Right ventricle myocardium inferior (tissue), 1 donor: ENCODE measurements at regions not wholly inside any gene's neighbourhood (a gene's known extent, or its start where the extent isn't known, plus 50 kb on each side); places are given as distances from the start of the nearest gene placed in this dataset.

Experiments
- ATAC-seq: fragments of 200-7000 bp; cut with Tn5 transposase; one replicate; pipeline ENCODE4 v1.9.1; 2020; ENCODE audit warnings: mild to moderate bottlenecking, moderate library complexity
- DNase-seq: peaks from one replicate; pipeline ENCODE4 v3.0.0; 2021; ENCODE audit errors: missing footprints
- intact Hi-C: fragments of 100-400 bp; cut with DNase I; formaldehyde crosslinking; loops from one replicate; pipeline ENCODE4 v1.11.0; 2022
- donor health status: DM: no; HTN: yes; CAD: no; lungs with severe emphysema.

DNA sequence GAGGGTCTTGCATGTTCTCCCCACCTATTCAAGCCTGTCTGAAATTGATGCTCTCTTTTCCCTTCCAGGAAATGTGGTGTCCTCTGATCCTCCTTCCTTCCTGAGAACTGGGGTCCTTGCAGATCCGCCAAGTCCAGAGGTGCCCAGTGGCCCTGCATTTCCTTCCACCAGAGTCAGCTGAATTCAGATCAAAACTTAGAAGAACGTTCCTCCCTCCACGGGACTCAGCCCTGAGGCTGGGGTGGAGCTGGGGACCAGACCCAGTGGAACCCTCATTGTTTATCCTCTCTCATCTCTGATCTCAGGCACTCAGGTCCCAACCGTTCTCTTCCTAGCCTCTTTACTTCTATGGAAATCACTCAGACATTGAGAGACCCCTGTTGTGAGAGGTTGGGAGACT lies 477.3 kb downstream of the TSHZ3 start:
- DNase-seq, result no peak
- intact Hi-C loops, result no loop called here
- ATAC-seq, result no peak

DNA sequence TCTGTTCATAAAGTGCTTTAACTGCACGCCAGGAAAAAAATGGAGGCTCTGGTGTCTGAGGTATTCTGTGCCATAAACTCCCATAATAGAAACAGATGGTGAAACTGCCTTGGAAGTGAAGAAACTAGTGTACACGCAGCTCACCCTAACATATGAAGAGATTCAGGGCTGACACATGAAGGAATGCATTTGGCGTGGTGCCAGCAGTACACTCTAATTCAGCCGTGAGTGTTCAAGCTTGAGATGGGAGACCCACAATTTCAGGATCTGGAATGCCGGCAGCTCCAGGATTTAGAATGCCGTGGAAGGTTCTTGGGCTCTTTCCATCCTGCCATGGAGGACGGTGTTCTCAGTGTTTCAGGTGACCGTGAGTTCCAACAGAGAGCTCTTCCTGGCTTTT lies 478.4 kb downstream of the TSHZ3 start:
- ATAC-seq (no peak), DNase-seq (no peak)
- intact Hi-C loops, result no loop called here

DNA sequence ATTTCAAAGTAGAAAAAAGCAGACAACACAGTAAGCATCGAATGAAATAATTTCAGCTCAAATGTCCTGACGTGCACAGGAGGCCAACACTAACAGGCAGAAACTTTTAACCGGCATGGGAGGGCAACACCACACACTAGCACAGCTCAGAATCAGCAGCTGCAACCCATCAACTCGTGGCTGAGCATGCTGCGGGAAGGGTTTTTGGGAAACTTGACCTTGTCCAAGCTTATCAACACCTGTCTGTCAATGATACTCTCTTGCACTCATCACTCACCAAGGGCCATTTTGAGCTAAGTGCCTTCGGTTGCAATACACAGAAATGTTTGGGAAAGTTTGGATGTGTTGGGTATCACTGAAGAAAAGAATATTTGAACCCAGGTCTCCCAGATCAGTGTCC lies 483.7 kb downstream of the TSHZ3 start:
- DNase-seq (no peak), ATAC-seq (no peak)
- intact Hi-C loops, result no loop called here

DNA sequence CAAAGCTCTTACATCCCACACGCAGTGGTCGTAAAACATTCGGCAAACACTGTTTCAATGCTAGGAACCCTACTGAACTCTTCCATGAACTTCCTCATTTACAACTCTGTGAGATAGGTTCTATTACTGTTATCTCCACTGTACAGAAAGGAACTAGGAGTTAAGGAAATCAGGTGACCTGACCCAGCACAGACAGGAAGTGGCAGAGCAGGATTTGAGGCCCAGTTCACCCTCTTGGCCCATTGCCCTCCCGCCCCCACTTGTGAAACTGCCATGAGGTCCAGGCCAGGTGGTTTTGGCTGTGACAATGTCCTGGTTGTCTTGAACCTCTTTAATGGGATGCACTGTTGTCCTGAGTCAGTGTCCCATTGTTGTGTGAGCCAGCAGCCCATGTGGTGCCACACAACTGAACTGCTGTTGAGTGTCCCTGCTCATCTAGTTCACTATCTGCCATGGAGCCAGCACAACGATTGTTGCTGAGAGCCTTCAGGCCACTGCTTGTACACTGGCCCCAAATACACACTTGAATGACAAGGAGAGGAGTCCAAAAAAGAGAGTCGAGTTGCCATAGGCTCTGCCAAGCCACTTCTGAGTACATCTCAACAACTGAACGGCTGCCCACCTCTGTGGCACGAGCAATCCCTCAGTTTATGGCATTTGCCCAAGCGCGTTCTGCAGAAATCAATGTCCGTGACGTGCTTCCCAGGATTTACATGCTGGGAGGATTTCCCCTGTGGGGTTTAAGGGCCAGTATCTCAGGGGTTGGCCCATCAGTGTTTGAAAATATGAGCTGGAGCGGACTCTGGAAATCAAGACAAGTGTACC lies 484.6 kb downstream of the TSHZ3 start:
- ATAC-seq, result no peak
- DNase-seq, result no peak
- intact Hi-C loops, result no loop called here

DNA sequence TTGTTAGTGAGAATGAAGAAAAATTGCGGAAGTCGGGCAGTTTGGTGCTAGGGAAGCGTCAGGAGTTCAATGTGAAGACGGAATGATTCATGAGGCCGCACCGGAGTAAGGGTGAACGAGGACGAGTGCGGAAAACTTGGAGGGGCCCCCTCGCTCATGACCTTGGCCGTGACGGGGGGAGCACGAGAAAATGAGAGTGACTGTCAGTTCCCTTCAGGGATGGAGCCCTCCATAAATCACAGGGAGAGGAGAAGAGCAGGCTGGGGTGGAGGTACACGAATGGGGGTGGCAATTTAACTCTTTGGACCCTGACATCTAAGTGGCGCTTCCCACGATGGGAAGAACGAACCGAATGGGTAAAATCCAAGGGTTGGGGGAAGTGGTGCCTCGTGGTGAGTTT lies 486.4 kb downstream of the TSHZ3 start:
- ATAC-seq, result no peak
- intact Hi-C loops, result no loop called here
- DNase-seq, result no peak

DNA sequence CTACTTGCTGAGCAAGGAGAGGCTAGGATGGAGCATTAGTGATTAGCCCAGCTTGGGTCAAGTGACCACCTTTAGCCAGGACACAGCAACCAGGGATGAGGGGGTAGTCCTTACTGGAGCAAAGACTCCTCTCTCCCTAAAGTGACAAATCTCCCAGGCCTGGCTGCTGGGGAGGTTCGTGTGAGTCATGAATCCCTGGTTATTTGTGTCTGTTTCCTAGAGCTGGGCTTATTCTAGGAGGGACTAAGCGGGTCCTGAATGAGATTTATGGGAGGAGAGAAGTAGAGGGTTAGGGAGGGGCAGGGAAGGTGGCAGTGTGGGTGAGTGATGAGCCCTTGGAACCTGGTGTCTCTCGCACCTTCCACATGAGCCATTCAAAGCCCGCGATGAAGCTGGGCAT lies 487.3 kb downstream of the TSHZ3 start:
- DNase-seq, result no peak
- intact Hi-C loops, result no loop called here
- no peak for ATAC-seq

DNA sequence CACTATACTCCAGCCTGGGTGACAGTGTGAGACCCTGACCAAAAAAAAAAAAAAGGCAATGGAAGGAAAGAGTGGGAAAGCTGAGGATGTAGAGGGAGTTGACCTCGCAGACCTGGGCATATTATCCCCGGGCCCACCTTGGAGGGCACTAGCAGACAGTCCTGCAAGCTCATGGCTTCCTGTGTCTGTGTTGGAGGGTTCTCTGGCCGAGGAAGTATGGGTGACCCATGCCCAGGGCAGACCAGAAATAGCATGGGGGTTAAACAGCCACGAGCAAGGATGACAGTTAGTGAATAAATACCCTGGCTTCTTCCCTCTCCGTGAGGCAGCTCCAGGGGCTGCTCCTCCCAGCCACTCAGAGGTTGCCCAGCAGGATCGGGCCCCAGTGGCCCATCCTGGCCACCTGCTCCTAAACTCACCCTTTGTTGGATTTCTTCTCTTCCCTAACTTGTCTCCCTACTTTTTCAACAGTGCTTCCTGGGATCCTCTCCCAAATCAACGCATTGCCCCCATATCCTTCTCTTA lies 485.8 kb downstream of the ZNF536 start:
- DNase-seq (no peak), ATAC-seq (no peak)
- intact Hi-C loops, result no loop called here

DNA sequence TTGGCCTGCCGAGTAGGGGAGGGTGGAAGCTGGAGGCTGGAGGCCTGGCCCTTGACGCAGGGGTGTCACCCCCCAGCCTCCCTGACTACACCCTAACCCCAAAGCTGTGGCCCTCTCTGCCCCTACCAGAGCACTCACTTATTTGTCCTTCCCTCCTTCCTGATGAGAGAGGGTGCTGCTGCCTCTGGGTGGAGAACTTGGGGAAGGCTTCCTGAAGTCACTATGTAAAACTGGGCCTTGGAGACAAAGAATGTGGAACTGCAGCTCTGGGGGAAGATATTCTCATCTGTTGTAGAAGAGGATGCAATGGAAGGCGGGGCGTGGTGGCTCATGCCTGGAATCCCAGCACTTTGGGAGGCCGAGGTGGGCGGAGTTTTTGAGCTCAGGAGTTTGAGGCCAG lies 485.2 kb downstream of the ZNF536 start:
- ATAC-seq, result no peak
- no peak for DNase-seq
- intact Hi-C loops, result no loop called here

DNA sequence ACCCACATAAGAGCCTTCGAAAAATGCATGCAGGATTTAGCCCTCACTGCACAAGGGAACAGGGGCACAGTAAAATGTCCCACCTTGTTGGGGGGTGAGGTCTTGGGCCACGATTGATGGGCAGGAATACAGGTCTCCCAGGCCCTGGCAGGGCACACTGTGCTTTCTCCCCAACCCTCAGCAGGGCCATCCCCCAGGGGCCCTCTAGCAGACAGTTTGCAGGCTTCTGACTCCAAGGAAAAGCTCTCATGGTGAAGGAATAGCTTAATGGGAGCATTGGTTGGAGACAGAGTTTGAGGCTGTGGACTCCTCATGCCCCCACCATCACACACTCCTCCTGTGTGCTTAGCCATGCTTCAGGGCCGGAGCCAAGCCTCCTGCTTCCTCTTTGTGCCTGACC lies 484.6 kb downstream of the ZNF536 start:
- ATAC-seq, result no peak
- intact Hi-C loops, result no loop called here
- no peak for DNase-seq

DNA sequence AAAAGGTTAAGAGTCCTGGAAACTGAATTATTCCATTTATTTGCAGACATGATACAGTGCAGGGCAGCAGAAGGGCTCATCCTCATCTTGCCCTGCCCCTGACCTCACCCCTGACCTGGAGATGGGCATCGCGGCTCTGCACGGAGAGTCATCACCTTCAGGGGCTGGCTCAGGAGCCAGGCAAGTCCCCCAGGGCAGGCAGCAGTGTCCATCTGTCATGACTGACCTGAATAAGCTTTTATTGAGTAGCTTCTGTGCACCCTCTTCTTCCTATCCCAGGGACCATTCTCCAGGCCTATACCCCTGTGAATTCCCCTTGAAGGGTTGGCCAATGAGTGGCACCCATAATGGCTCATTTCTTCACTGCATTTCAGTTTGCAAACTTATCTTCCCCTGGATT lies 484.2 kb downstream of the ZNF536 start:
- ATAC-seq (no peak), DNase-seq (no peak)
- intact Hi-C loops, result no loop called here

DNA sequence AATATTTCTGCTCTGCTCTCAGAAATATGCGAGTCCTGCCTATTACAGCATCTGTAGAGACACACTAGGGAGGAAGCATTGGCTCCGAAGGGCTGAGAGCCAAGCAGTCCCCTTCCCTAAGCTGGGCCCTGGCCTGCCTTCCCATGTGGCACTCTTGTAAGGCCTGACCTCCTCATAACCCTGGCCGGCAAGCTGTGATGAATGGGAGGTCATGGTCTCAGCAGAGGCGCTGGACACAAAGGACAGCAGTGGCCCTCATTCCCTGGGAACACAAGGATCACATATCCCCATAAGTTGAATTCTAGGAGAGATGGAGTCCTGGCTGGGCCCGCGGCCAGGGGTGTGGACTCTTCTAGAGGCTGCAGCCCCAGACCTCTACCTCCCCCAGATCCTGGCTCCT lies 483.3 kb downstream of the ZNF536 start:
- DNase-seq (no peak), ATAC-seq (no peak)
- intact Hi-C loops, result no loop called here

DNA sequence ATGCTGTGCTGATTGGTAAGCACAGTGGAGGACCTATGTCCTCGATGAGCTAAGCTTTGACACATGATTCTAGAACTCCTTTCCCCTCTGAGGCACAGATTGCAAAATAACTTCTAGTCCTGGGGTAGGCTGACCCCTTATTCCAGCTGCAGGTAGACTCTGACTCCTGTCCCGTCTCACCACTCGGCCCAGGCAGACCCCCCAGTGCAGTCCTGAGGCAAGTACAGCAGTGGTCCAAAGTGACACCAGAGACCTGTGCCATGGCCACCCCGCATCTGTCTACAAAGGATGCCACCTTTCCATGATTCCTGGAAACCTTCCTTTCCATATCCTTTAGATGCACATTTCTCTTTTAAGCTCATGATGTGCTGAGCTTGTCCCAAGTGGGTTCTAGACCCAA lies 482.5 kb downstream of the ZNF536 start:
- DNase-seq (no peak), ATAC-seq (no peak)
- intact Hi-C loops, result no loop called here

DNA sequence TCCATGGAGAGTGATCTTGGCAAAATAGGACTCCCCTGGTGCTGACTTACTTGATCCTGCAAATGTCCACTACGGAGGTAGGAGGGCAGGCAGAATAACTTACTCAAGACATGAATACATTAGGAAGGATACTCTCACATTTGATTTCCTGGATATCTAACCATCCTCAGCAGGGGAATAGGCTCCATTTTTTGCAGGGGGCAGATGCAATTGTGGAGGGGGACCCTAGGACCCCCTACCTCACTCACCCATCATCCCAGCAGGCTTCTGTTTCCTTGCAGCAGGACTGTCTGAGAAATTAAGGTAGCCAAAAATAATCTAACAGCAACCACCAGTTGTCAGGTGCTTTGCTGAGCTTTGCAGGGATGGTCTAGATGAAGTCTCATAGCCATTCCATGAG lies 482.0 kb downstream of the ZNF536 start:
- ATAC-seq (no peak), DNase-seq (no peak)
- intact Hi-C loops, result no loop called here

DNA sequence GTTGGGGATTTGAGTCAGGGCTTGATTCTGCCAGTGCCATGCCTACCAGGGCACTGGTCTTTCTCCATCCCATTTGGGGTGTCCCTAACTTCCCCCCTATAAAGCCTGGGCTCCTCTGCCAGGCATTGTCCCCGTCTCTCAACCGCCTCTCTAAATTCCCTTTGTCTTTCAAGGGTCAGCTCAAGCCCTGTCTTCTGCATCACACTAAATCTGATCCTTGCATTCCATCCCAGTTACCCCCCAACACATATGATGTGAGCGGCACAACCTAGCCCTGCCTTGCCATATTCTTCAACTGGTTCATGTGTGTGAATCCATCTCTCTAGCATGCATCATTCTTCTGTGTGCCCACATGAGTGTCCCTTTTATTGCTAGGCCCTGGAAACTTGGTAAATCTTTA lies 480.9 kb downstream of the ZNF536 start:
- DNase-seq (no peak), ATAC-seq (no peak)
- intact Hi-C loops, result no loop called here

DNA sequence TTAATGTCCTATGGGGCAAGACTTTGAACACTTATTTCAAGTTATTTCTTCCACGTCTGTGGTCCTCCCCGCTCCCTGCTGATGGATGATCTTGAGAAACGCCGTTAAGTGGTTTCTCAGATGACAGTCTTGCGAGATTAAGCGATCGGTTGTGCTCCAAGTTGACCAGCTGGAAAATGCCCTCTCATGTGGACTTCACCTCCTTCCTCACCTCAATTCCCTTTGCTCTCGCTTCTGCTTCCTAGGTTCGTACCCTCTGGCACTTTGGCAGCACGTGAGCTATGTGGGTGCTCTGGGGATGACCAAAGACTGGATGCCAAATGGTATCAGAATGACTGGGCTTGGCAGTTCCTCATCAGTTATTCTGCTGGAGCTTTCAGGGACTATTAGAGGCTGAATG lies 480.0 kb downstream of the ZNF536 start:
- intact Hi-C loops, result no loop called here
- ATAC-seq, result no peak

DNA sequence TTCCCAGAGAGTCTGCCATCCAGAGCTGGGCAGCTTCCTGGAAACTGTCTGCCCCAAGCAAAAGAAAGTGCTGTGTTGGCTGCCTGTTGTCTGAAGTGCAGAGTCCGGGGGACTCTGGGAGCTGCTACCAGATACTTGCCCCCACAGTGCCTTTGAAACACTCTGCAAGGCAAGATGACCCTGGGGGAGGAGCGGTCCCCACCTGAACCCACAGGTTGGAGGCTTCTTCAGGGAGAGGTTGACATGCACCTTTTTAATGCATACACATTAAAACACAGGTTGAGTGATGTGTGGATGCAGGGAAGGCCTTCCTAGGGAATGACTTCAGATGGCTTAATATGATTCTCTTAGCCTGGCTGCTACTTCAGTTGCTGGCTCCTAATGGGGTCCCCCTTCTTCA lies 479.5 kb downstream of the ZNF536 start:
- DNase-seq (no peak), ATAC-seq (no peak)
- intact Hi-C loops, result no loop called here

More for the DNA sequence above, 480.0 kb downstream of the ZNF536 start:
- no peak for DNase-seq

DNA sequence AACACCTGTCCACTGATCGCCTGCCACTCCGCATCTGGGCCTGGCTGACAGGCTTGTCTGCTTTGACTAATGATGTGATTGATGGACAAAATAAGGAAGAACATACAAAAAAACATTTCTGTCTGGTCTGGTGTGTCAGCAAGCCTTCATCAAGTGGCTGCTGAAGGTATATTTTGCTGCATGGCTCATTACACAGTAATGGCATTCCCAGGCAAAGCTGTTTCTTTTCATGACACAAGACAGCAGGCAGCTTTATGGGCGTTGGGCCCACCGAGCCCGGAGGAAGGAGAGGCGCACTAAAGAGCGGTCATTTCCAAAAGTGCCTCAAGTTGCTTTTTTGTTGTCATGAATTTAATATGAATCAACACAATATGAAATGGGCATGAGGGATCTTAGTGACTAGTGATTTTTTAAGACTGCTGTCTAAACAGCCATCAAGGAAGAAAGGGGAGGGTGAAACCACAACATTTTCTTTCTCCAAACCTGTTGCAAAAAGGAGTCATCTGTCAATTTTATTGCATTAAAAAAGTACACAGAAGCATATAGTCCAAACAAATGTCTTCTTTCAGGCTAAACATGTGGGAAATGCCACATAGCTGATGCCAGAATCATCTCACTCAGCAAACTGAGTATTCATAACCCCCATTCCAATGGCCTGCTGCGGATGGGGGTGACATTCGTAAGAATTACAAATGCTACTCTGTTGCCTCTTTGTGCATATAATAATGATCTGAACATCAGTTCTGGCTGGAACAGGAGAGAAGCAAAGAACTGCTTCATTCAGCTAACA lies 476.6 kb downstream of the ZNF536 start:
- intact Hi-C loops, result no loop called here

DNA sequence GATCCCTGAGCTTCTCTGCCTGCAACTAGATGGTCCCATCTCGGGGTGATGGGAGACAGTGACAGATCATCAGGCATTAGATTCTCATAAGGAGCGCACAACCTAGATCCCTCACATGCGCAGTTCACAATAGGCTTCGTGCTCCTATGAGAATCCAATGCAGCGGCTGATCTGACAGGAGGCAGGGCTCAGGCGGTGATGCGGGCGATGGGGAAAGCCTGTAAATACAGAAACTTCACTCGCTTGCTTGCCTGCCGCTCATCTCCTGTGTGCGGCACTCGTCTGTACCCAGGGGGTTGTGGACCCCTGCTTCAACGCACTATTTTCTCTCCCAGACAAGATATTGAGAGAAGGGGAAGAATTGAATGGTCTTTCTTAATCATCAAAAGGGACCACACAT lies 473.9 kb downstream of the ZNF536 start:
- no peak for DNase-seq
- no peak for ATAC-seq
- intact Hi-C loops, result no loop called here

More for the DNA sequence above, 476.6 kb downstream of the ZNF536 start:
- ATAC-seq (no peak), DNase-seq (no peak)

DNA sequence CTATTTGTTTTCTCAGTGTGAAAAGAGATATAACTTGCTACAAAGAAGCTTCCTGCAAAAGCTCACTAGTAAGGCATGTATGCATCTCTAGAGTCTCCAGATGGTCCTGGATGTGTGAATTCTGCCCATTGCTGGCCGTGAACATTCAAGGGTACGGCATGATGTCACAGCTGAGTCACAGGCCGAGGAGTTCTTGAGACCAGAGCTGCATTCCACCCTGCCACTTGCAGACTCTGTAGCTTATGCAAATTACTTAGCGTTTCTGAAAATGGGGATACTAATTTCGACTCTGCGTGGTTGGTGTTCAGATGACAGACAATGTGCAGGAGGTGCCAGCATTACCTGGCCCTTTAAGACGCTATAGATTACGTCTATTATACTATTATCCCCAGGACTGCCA lies 470.7 kb downstream of the ZNF536 start:
- ATAC-seq, result no peak
- intact Hi-C loops, result no loop called here
- DNase-seq, result no peak

DNA sequence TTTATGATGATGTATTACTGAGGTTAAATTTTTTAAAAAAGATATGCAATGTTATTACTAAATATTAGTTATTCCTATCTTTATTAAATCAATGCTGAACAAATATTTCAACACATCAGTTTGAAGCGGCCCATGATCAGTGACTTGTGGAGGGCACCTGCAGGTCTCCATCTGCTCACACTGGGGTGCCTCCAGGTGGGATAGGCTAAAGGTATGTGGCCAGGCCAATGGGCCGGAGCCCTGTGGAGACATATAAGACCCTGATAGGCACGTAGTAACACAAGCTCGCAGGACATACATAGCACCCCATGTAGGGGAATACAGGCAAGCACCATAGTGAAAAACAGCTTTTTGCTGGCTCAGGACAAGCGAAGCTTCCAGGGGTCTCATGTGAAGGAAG lies 469.8 kb downstream of the ZNF536 start:
- intact Hi-C loops, result no loop called here
- no peak for ATAC-seq
- no peak for DNase-seq
